K562 (cell line): ENCODE measurements at regions not wholly inside any gene's neighbourhood (a gene's known extent, or its start where the extent isn't known, plus 50 kb on each side); places are given as distances from the start of the nearest gene placed in this dataset.

Experiments used
- ATAC-seq: fragments of 200-7000 bp; cut with Tn5 transposase; 3 replicates; pipeline ENCODE4 v1.9.1; 2020; ENCODE audit warnings: moderate library complexity
- BruUV-seq: library from RNA; stranded (reverse); fragments of 400-500 nt; replicated peaks from 2 replicates; lab custom pipeline; 2021; lab: Mats Ljungman, UMichigan
- CTCF ChIA-PET: fragments of 300-600 bp; formaldehyde crosslinking; extraction: SDS; loops from one replicate; lab custom pipeline; 2021; ENCODE audit warnings: low intra/inter-chr PET ratio; lab: Yijun Ruan, JAX
- POLR2A ChIA-PET: fragments of 300-600, 350-650 bp; sonication (Branson Sonifier 250); formaldehyde crosslinking; extraction: SDS; loops from one replicate; lab custom pipeline; 2021; ENCODE audit warnings: antibody characterized with exemption, inconsistent platforms; lab: Yijun Ruan, JAX
- DNase-seq, 4 experiments: peaks; one replicate each; pipeline versions ENCODE4 v3.0.0 to v3.0.0-alpha.2; 2011 to 2018; ENCODE audit warnings: low spot score in 3 of 4, mixed read lengths in 3 of 4; ENCODE audit errors: extremely low read depth in 1 of 4
- FAIRE-seq: peaks from 2 replicates; lab custom pipeline; 2011; peaks lifted over from hg19 to GRCh38; lab: Jason Lieb, UNC
- H2AFZ ChIP-seq: 2 replicates; pipeline ENCODE4 v1.6.0; 2011; ENCODE audit warnings: low read depth, low read length, control low read depth, inconsistent platforms
- H3K27ac ChIP-seq: fragments of 200-600 bp; 3 replicates; pipeline ENCODE4 v1.8.0; 2011; ENCODE audit warnings: low read depth, mild to moderate bottlenecking, control low read depth, inconsistent platforms, low read length, moderate library complexity, mixed read lengths; ENCODE audit errors: extremely low read depth
- H3K27me3 ChIP-seq, 2 experiments: fragments of 300-600 bp in 1 of 2; 2 replicates in 1 of 2; 3 replicates in 1 of 2; pipeline versions ENCODE4 v1.6.0 to v1.8.0; 2011; ENCODE audit warnings: inconsistent platforms in 2 of 2, low read length in 2 of 2, mild to moderate bottlenecking in 1 of 2, mixed read lengths in 1 of 2, moderate library complexity in 1 of 2; ENCODE audit not compliant: control insufficient read depth in 2 of 2, insufficient read depth in 2 of 2
- H3K36me3 ChIP-seq: fragments of 300-600 bp; 3 replicates; pipeline ENCODE4 v1.8.0; 2011; ENCODE audit warnings: mild to moderate bottlenecking, low read length, inconsistent platforms; ENCODE audit not compliant: control insufficient read depth, insufficient read depth
- H3K4me1 ChIP-seq, 2 experiments: fragments of 200-600 bp in 1 of 2; replicated peaks in 1 of 2; 2 replicates in 1 of 2; 3 replicates in 1 of 2; pipeline versions ENCODE4 v1.5.1 to v1.8.0; 2011; ENCODE audit warnings: inconsistent platforms in 2 of 2, low read length in 2 of 2, mild to moderate bottlenecking in 1 of 2, mixed read lengths in 1 of 2, moderate library complexity in 1 of 2; ENCODE audit not compliant: control insufficient read depth in 2 of 2, insufficient read depth in 2 of 2
- H3K4me2 ChIP-seq: 2 replicates; pipeline ENCODE4 v1.6.1; 2011; ENCODE audit warnings: low read length, control low read depth, inconsistent platforms, mixed read lengths; ENCODE audit not compliant: insufficient read depth
- H3K4me3 ChIP-seq: fragments of 200-600 bp; sonication (generic), shearing (Covaris generic); 2 replicates; pipeline ENCODE4 v1.5.1; 2016; ENCODE audit warnings: control low read depth, inconsistent platforms
- H3K79me2 ChIP-seq: fragments of 200-600 bp; 3 replicates; pipeline ENCODE4 v1.8.0; 2011; ENCODE audit warnings: low read length, inconsistent platforms; ENCODE audit not compliant: control insufficient read depth, insufficient read depth
- H3K9ac ChIP-seq, 2 experiments: 2 replicates each; pipeline versions ENCODE4 v1.6.0 to v1.6.1; 2011; ENCODE audit warnings: low read depth in 2 of 2, low read length in 2 of 2, control low read depth in 1 of 2, inconsistent platforms in 1 of 2, mild to moderate bottlenecking in 1 of 2, mixed read lengths in 1 of 2; ENCODE audit not compliant: insufficient read depth in 1 of 2
- H3K9me1 ChIP-seq: one replicate; pipeline ENCODE4 v1.6.0; 2011; ENCODE audit warnings: inconsistent platforms, mild to moderate bottlenecking, low read length, moderate library complexity; ENCODE audit not compliant: control insufficient read depth, insufficient read depth
- H3K9me3 ChIP-seq: replicated peaks from 2 replicates; pipeline ENCODE4 v1.5.1; 2011; ENCODE audit warnings: low read depth, low read length, inconsistent platforms; ENCODE audit not compliant: control insufficient read depth, insufficient read depth
- H4K20me1 ChIP-seq: replicated peaks from 2 replicates; pipeline ENCODE4 v1.6.1; 2011; ENCODE audit warnings: low read length, inconsistent platforms, mixed read lengths; ENCODE audit not compliant: control insufficient read depth, insufficient read depth
- DDX20 ChIP-seq: fragments of 450-650 bp; IDR thresholded peaks from 2 replicates; pipeline ENCODE4 v1.6.1; 2016; ENCODE audit warnings: missing genetic modification characterization, low read depth, mild to moderate bottlenecking, missing compliant biosample characterization, moderate library complexity
- MEF2A ChIP-seq: IDR thresholded peaks from 2 replicates; pipeline ENCODE4 v1.6.1; 2011; ENCODE audit warnings: low read depth, mild to moderate bottlenecking, low read length, moderate library complexity; ENCODE audit not compliant: control insufficient read depth
- MLLT1 ChIP-seq, 2 experiments: fragments of 450-650 bp; IDR thresholded peaks; 2 replicates each; pipeline ENCODE4 v1.6.1; 2016
- MYC ChIP-seq, 2 experiments: fragments of 250-450 bp in 1 of 2; sonication (Bioruptor Pico) in 1 of 2; IDR thresholded peaks; 2 replicates each; pipeline versions ENCODE4 v1.5.1 to v1.6.1; 2012 to 2021; ENCODE audit warnings: low read depth in 2 of 2, borderline replicate concordance in 1 of 2, improper control_type of control experiment in 1 of 2, low read length in 1 of 2, mild to moderate bottlenecking in 1 of 2, moderate library complexity in 1 of 2
- RREB1 ChIP-seq: fragments of 250-450 bp; sonication (Bioruptor Pico); IDR thresholded peaks from 2 replicates; pipeline ENCODE4 v1.4.0; 2020
- SIX5 ChIP-seq, 2 experiments: IDR thresholded peaks; 2 replicates each; pipeline ENCODE4 v1.6.1; 2011; ENCODE audit warnings: low read length in 2 of 2, borderline replicate concordance in 1 of 2, low read depth in 1 of 2, mild to moderate bottlenecking in 1 of 2, moderate library complexity in 1 of 2; ENCODE audit not compliant: insufficient read depth in 1 of 2
- TBP ChIP-seq: optimal IDR thresholded peaks from 2 replicates; pipeline ENCODE3; 2011; ENCODE audit warnings: low read depth, low read length, improper control_type of control experiment
- U2AF1 ChIP-seq: fragments of 200-400 bp; formaldehyde crosslinking; optimal IDR thresholded peaks from 2 replicates; pipeline ENCODE3; 2017; ENCODE audit warnings: mild to moderate bottlenecking, low read depth, low read length, moderate library complexity
- ZNF133 ChIP-seq: fragments of 250-450 bp; sonication (Bioruptor Pico); IDR thresholded peaks from 2 replicates; pipeline ENCODE4 v1.4.0; 2020; ENCODE audit warnings: mild to moderate bottlenecking
- ZNF217 ChIP-seq: sonication (generic); formaldehyde crosslinking; IDR thresholded peaks from 2 replicates; pipeline ENCODE4 v1.8.0; 2022; ENCODE audit warnings: mild to moderate bottlenecking, missing genetic modification reagents
- WGBS: fragments of 100-300 bp; shearing (Covaris generic); methylation state at CpG from one replicate; pipeline ENCODE4 v1.1.6; 2016; ENCODE audit warnings: low coverage, mixed read lengths; ENCODE audit not compliant: insufficient coverage; ENCODE audit errors: missing lambda C conversion rate; 5-methylcytosine and 5-hydroxymethylcytosine counted together
- in situ Hi-C: fragments of 300-500 bp; cut with MboI; formaldehyde crosslinking; loops from 4 replicates; pipeline ENCODE4 v1.15.0; 2018; ENCODE audit warnings: inconsistent platforms, mixed read lengths
- intact Hi-C: fragments of 100-400 bp; cut with micrococcal nuclease; formaldehyde crosslinking; loops from 2 replicates; pipeline ENCODE4 v1.14.2; 2022

GRCh38 chr2:16053437-16054257 lies 113.3 kb downstream of the MYCN start:
- Histone ChIP-seq H3K4me1 (no peaks in the 10 kb centered on the region), H3K36me3 (no peaks in the 10 kb centered on the region), H3K27ac (no peak overlapping the region), H3K4me3 (no peak overlapping the region), H3K4me2 (no peak overlapping the region), H2AFZ (no peak overlapping the region), H3K9ac (no peak overlapping the region), H3K9me3 (no peaks in the 10 kb centered on the region), H3K27me3 (peaks cover 0 to 11% of the 10 kb centered on the region in 2 experiments; a peak in 2 of 5 replicates), H4K20me1 (no peaks in the 10 kb centered on the region), H3K79me2 (no peaks in the 10 kb centered on the region), H3K9me1 (no peaks in the 10 kb centered on the region)
- in situ Hi-C loops (no loop called here), intact Hi-C loops (no loop called here)
- TF ChIP-seq TBP (no peak), RREB1 (CRISPR knock-in tag) (no peak), U2AF1 (no peak), DDX20 (tag) (no peak), SIX5 (IDR thresholded peaks at IDR 0.05; ENCODE audit: borderline replicate concordance in 1 of 2, insufficient read depth in 1 of 2, low read depth in 1 of 2, low read length in 2 of 2) (no peak), ZNF217 (CRISPR knock-in tag) (no peak), MEF2A (no peak), ZNF133 (CRISPR knock-in tag) (no peak), MYC (IDR thresholded peaks at IDR 0.05; ENCODE audit: low read depth, low read length) (no peak), MYC (CRISPR knock-in tag; IDR thresholded peaks at IDR 0.05; ENCODE audit: borderline replicate concordance, low read depth) (no peak), MLLT1 (IDR thresholded peaks at IDR 0.05) (no peak)
- ATAC-seq = no peak
- DNase-seq = no peak
- POLR2A ChIA-PET = no interaction called here
- FAIRE-seq = no peak
- 0% methylated on average over 7 of the region's 7 CpGs for WGBS
- no TSS peak for BruUV-seq
- CTCF ChIA-PET = no interaction called here
